MM.1S (cell line): ENCODE measurements at regions not wholly inside any gene's neighbourhood (a gene's known extent, or its start where the extent isn't known, plus 50 kb on each side); places are given as distances from the start of the nearest gene placed in this dataset.
"Not testable (repeated sequence)": the region's sequence is repeated elsewhere in the genome, so short reads cannot be mapped to it uniquely, and the experiment has no call there.

Experiments
- DNase-seq: peaks from one replicate; pipeline ENCODE4 v3.0.0-alpha.2; 2015
- H2AFZ ChIP-seq: fragments of 300-600 bp; sonication (generic); 2 replicates; pipeline ENCODE4 v1.6.0; 2016; ENCODE audit warnings: antibody characterized with exemption, low read length
- H3F3A ChIP-seq: fragments of 300-600 bp; sonication (generic); 2 replicates; pipeline ENCODE4 v1.6.1; 2016; ENCODE audit warnings: mild to moderate bottlenecking, antibody characterized with exemption, low read length, moderate library complexity, mixed read lengths; ENCODE audit not compliant: insufficient read depth
- H3K27ac ChIP-seq: fragments of 300-600 bp; sonication (generic); 2 replicates; pipeline ENCODE4 v1.5.1; 2016; ENCODE audit warnings: mild to moderate bottlenecking, low read length
- H3K27me3 ChIP-seq: fragments of 300-600 bp; sonication (generic); replicated peaks from 2 replicates; pipeline ENCODE4 v1.6.0; 2016; ENCODE audit warnings: low read length; ENCODE audit not compliant: insufficient read depth
- H3K36me3 ChIP-seq: fragments of 300-600 bp; sonication (generic); replicated peaks from 2 replicates; pipeline ENCODE4 v1.6.1; 2016; ENCODE audit warnings: mild to moderate bottlenecking, low read length, mixed read lengths; ENCODE audit not compliant: insufficient read depth
- H3K4me1 ChIP-seq: fragments of 300-600 bp; sonication (generic); 2 replicates; pipeline ENCODE4 v1.6.1; 2016; ENCODE audit warnings: low read length, mixed read lengths
- H3K4me2 ChIP-seq: fragments of 300-600 bp; sonication (generic); 2 replicates; pipeline ENCODE4 v1.6.0; 2016; ENCODE audit warnings: low read depth, low read length
- H3K4me3 ChIP-seq: fragments of 300-600 bp; sonication (generic); 2 replicates; pipeline ENCODE4 v1.5.1; 2016; ENCODE audit warnings: low read length, mixed read lengths
- H3K79me2 ChIP-seq: fragments of 300-600 bp; sonication (generic); 2 replicates; pipeline ENCODE4 v1.6.1; 2016; ENCODE audit warnings: mixed run types, low read length, mixed read lengths
- H3K9ac ChIP-seq: fragments of 300-600 bp; sonication (generic); 2 replicates; pipeline ENCODE4 v1.6.1; 2016; ENCODE audit warnings: low read length, mixed read lengths
- H3K9me2 ChIP-seq: fragments of 300-600 bp; sonication (generic); replicated peaks from 2 replicates; pipeline ENCODE4 v1.6.1; 2016; ENCODE audit warnings: mild to moderate bottlenecking, low read length, mixed read lengths; ENCODE audit not compliant: insufficient read depth
- H3K9me3 ChIP-seq: fragments of 300-600 bp; sonication (generic); replicated peaks from 2 replicates; pipeline ENCODE4 v1.6.1; 2016; ENCODE audit warnings: mild to moderate bottlenecking, low read length, mixed read lengths; ENCODE audit not compliant: insufficient read depth
- H4K20me1 ChIP-seq: fragments of 300-600 bp; sonication (generic); 2 replicates; pipeline ENCODE4 v1.6.1; 2016; ENCODE audit warnings: mild to moderate bottlenecking, low read length, moderate library complexity, mixed read lengths; ENCODE audit not compliant: insufficient read depth

GRCh38 chr1:145475369-145475915 lies 50.0 kb upstream of the NBPF20 start:
- H3K9ac ChIP-seq, H3K27ac ChIP-seq, H3K79me2 ChIP-seq, H3K36me3 ChIP-seq, H3K4me3 ChIP-seq, H4K20me1 ChIP-seq, H3K9me2 ChIP-seq, H3K27me3 ChIP-seq, H3K4me1 ChIP-seq, H3K9me3 ChIP-seq, H2AFZ ChIP-seq, H3K4me2 ChIP-seq, H3F3A ChIP-seq, DNase-seq: not testable (repeated sequence)
